HT1080 (cell line): ENCODE measurements at regions not wholly inside any gene's neighbourhood (a gene's known extent, or its start where the extent isn't known, plus 50 kb on each side); places are given as distances from the start of the nearest gene placed in this dataset.
"Not testable (repeated sequence)": the region's sequence is repeated elsewhere in the genome, so short reads cannot be mapped to it uniquely, and the experiment has no call there.

Source experiments
- DNase-seq: peaks from one replicate; pipeline ENCODE4 v3.0.0-alpha.2; 2015; ENCODE audit warnings: low read depth

DNA sequence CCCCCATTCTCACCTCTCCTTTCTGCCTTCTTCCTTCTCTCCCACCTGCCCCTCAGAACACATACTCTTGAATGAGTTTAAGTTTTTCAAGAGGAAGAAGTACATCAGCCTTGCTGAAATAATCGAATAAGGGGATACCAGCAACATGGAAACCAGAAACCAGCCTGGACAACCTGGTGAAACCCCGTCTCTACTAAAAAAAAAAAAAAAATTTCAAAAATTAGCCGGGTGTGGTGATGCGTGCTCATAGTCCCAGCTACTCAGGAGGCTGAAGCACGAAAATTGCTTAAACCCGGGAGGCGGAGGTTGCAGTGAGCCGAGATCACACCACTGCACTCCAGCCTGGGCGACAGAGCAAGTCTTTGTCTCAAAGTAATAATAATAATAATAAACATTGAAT, 75.0 kb upstream of the SLC1A4 start:
- DNase-seq, result no peak

DNA sequence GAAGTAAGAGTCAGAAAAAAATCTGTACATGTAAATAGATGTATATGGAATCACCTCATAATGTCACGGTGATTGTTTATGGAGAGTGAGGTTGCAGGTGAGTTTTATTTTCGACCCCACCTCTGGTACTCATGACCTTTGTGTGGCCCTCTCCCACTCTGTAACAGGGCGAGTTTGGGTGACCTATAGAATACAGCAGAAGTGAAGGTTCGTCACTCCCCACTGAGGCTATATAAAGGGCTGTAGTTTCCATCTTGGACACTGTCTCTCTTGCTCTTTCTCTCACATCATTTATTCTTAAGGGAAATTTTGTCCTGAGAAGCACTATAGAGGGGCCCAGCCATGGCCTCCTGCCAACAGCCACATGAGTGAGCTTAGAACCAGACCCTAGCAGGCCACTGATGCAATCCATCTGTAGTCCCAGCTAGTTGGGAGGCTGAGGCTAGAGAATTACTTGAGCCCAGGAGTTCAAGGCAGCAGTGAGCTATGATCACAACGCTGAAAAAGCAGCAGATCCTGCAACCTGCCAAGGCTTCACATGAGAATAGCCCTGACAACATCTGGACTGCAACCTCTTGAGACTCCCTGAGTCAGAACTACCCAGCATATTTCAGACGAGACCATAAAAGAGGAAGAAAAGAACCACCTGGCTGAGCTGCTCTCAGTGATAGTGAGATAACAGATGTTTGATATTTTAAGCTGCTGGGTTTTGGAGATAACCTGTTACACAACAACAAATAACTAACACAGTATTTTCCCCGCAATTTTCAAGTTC, 74.3 kb upstream of the SLC1A4 start:
- DNase-seq, result no peak

DNA sequence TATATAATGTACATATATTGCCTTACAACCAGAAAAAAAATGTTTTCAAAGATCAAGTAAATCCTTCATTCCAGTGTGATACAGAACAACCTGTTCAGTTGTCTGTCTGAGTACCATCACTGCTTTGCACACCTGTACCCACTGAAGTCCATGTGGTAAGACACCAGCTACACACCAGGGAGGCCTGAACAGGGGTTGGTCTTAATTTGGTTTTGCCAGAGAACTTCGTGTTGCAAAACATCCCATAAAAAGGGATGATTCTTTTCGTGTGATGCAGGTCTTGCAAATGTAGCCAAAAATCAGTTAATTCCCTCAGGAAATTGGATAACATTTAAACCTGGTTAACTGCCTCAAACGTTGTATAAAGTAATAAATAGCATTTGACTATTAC, 73.7 kb upstream of the SLC1A4 start:
- DNase-seq, result no peak

DNA sequence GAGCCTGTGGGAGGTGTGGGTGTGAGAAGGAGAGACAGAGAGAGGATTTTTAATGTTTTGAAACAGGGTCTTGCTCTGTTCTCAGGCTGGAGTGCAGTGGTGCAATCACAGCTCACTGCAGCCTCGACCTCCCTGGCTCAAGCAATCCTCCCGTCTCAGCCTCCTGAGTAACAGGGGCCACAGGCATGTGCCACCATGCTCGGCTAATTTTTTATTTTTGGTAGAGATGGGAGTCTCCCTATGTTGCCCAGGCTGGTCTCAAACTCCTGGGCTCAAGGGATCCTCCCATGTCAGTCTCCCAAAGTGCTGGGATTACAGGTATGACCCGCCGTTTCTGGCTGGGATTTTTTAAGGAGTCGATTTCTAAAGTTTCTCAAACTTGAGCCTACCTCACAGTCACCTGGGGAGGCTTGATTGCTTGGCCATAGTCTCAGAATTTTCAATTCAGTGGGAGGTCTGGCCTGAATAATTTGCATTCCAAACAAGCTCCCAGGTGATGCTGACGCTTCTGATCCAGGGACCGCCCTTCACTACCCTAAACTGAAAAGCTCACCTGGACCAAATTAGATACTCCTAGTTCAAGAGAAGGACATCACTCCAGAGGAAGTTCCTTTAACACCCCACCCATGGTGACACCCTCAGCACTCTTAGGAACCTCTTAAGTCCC, 70.8 kb upstream of the SLC1A4 start:
- no peak for DNase-seq

DNA sequence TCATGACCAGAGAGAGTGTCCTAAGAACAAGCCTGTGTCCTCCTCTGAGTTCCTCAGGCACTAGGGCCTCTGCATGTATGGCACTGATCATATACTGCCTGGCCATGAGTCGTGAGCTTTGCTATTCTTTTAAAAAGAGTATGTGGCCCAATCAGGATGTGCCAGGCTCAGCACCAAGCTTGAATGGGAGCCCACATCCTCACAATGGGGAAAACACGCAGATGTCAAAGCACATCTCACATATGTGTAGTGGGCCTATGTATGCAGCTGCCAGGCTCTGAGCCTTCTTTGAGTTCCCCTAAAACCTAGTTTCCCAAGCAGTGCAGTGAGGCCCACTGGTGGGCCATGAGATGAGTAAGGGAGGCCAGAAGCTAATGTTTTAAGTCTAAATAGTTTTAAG, 69.9 kb upstream of the SLC1A4 start:
- DNase-seq, result no peak

DNA sequence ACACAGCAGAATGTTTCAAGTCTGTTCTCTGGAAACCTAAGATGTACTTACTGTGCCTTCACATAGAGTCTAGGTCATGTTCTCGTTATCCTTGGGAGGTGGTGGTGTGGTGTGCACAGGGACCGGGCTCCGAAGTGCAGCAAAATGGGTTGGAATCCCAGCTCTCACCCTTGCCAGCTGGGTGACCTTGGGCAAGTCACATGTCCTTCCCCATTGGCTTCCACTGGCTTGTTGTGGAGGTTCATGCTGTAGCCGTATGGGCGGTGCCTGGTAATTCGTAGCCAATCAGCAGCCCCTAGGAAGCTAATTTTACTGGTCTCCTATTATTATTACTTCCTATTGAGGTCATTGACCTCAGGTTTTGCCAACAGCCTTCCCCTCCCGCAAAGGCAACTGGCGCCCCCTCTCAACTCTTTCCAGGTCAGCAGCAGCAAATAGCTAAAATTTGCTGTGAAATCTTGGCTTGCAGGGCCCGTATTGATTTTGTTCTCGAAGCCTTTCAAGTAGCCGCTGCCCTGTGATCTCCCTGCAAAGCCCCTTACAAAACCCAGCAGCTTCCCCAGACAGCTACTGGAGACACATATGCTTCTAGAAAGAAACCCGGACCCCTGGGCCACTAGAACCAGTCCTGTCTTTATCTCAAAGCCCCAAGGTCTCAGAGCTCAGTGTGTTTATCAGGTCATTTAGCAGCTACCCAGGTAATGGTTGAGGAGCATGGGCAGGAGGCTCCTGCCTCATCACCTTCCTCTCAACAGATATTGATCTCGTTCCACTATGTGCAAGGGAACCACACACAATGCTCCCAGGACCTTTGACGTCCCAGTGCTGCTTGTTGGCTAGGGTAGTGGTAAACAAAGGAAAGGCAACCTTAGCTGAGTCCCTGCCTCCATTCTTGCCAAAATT, 66.5 kb upstream of the SLC1A4 start:
- no peak for DNase-seq

DNA sequence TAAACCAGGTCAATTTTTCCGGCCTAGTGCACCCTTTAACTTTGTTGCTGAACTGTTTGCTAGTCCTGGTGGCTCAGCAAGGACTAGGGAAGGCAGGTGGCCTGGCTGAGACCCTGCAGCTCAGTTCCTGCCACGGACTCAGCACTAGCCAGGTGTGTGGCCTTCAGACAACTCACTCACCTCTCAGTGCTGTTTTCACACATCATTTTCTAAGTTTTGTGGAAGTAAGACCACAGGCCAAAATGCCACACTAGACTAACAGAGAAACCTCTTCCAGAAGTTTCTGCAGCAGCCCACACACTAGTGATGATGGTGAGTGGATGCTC, 65.9 kb upstream of the SLC1A4 start:
- DNase-seq, result no peak

DNA sequence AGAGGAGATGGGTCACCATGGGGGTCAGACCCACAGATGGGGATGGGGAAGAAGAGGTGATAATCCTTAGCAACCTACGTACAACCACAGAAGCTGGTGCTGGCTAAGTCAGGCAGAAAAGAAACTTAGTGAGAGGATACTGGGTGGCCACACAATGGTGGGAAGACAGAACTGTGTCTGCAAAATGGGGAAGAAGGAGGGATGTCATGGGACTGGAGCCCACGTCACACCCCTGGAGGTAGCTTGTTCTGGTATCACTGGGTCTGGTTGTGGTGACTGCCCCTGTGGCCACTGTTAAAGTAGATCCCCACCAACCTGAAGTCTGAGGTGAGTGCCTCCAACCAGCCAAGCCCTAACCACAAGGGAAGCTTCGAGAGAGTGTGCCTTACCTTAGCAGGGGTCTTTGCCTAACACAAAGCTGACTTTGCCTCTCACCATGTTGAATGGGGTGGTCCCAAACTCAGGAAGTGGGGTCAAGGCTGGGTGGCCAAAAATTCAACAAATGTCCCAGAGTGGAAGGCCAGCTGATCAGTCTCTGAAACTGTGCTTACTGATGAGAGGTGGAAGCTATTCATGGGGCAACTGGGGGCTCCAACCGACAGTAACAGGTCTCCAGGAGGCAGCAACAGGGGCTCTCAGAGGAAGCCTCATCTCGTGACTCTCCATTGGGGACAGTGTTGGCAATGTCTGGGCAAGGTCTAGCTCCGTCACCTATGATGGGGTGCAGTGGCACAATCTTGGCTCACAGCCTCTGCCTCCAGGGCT, 64.8 kb upstream of the SLC1A4 start:
- DNase-seq, result no peak

DNA sequence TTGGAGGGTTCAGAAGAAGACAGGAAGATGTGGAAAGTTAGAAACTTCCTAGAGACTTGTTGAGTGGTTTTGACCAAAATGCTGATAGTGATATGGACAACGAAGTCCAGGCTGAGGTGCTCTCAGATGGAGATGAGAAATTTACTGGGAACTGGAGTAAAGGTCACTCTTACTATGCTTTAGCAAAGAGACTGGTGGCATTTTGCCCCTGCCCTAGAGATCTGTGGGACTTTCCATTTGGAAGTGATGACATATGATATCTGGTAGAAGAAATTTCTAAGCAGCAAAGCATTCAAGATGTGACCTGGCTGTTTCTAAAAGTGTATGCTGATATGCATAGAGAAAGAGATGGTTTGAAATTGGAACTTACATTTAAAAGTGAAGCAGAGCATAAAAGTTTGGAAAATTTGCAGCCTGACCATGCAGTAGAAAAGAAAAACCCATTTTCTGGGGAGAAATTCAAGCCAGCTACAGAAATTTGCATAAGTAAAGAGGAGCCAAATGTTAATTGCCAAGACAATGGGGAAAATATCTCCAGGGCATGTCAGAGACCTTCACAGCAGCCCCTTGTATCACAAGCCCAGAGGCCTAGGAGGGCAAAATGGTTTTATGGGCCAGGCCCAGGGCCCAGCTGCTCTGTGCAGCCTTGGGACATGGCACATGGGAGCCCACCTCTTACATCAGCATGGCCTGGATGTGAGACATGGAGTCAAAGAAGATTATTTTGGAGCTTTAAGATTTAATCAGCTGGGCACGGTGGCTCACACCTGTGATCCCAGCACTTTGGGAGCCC, 63.1 kb upstream of the SLC1A4 start:
- not testable (repeated sequence) for DNase-seq

DNA sequence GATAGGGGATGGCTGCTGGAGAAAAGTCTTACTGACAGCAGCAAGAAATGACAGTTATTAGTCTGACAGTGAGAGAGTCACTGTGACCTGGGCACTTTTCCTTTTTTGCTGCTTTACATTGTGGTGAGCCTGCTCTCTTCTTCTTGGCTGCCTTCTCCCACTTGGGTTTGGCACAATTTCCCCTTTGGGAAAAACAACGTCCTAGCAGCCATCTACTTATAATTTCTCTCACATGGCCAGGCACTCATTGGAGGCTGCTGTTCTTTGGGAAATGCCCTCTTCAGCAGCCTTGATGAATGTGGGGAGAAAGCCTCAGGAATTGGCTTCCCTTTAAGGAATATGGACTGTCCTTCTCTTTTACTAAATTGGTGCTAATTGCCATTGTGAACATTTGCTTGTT, 60.4 kb upstream of the SLC1A4 start:
- DNase-seq, result no peak

DNA sequence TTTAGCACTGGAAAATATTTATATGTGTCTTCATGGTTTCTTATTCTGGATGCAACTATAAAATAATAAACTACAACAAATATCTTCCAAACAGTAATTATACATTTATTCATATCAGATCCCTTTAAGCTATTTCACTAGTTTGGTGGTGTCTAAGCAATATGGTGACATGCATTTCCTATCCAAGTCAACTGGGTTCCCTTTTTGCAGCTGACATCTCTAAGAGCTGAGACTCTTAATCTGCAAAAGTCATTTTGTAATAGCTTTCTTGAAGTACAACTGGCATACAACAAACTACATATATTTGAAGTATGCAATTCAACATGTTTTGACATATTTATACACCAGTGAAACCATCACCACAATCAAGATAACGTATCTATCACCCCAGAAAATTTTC, 59.9 kb upstream of the SLC1A4 start:
- no peak for DNase-seq

DNA sequence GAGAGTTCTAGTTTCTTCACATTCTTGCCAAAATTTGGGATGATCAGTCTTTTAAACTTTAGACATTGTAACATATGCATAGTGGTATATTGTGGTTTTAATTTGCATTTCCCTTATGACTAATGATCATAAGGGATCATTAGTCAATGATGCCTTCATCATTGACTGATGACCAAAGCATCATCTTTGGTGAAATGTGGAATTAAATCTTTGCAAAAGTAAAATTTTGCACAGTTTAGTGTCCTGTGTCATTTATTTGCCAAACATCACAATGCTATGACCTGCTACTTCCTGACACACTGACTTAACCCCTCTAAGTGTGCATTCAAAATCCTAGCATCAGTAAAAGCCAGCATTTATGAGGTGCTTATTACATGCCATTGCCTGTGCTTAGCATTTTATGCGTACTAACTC, 58.9 kb upstream of the SLC1A4 start:
- no peak for DNase-seq

DNA sequence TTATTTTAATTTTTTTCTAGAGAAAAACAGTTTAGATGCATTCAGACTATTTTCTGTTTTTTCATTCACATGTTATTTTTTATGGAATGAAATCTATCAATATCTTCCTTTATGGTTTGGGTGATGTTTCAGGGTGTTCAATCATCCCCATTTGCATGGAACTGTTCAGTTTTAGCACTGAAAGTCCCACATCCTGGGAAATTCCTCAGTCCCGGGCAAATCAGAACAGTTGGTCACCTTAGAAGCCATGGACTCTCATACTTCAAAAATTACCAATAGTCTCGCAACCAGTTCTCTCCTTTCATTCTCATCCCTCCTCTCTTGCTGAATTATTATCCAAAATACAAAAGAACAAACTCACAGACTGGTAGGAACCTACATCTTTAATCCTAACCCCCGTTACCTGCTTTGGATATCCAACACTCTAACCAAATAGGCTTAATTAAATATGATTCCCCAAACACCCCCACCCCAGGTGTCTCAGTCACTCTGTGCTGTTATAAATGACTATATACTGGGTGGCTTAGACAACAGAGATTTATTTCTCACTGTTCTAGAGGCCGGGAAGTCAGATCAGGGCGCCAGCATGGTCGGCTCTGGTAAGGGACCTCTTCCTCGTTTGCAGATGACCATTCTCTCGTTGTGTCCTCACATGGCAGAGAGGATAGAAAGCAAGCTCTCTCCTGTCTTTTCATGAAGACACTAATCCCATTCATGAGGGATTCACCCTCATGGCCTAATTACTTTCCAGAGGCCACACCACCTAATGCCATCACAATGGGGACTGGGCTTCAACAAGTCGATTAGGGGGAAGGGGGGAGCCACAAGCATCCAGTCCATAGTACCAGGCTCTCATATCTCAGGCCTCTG, 57.7 kb upstream of the SLC1A4 start:
- DNase-seq, result no peak

DNA sequence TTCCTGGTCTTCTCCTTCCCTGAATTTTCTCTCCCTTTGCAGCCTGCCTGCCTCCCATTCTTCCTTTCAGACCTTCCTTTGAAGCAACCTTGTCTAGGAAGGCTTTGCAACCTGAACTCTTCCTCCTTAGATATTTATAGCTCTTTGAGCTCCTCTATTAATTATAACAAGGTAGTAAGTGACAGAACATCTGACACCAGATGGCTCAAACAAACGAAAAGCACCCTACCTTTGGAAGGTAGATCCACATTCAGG, 57.2 kb upstream of the SLC1A4 start:
- DNase-seq, result no peak

DNA sequence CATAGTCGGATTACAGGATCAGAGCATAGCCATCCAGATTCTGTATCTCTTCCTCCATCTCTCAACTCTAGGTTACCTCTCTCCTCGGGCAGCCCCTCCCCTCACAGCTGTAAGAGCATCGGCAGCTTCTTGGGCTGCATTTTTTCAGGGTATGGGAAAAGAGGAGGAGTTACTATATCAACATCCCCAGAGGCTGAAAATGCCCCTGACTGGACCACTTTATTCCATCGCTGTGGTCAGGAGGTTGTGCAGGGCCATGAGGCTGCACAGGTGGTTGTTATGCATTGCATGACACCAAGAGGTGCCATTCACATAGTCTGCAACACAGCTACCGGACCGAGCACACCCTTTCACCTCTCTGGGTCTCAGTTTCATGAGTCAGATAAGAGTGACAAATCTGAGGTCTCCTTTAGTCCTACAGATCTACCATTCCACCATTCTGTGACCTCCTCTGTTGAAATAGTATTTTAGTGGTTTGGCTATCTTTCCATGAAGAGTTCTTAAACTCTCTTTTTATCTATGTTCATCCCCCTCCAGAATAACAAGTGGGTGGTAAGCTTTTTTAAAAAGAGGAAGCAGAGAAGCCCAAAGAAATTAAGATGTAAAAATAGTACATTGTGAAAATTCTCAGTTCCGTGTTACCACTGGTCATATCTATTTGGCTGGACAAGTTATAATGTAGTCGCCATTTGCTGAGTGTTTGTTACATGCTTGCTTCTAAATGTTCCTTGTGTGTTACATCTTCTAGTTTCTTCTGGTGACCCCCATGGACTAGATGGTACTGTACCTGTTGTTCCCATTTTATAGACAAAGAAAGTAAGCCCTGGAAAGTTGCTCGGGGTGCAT, 56.6 kb upstream of the SLC1A4 start:
- no peak for DNase-seq

DNA sequence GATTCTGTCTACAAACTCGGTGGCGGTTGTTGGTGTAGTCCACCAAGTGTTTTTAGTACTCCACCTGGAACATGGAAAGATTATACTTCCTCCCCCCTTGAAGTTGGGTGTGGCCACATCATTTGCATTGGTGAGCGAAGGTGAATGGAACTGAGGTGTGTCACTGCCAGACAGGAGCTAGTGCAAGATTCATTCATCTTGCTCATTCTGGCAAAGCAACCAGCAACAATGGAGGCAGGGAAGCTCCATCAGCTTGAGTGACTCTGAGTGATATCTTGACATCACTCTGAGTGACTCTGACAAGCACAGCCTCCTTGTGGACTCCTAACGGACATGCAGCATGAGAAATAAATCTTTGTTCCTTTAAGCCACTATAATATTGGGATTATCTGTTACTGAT, 54.7 kb upstream of the SLC1A4 start:
- no peak for DNase-seq

DNA sequence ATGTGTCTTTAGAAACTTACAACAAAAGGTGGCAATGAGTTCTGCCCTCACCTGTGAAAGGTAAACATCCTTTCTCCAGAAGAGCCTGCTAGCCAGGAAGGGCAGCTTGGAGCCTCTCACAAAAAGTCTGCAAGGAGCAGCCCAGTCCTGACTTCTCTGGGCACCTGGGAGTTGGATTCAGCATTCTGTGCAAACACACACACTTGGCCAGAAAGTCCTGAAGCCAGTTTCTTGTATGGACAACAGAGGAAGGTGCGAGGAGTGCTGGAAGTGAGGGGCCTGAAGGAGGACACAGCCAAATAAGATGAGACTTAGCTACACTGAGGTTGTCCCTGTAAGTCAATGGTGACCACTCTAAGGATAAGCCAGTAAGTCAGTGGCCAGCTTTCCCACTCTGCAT, 52.4 kb upstream of the SLC1A4 start:
- no peak for DNase-seq

DNA sequence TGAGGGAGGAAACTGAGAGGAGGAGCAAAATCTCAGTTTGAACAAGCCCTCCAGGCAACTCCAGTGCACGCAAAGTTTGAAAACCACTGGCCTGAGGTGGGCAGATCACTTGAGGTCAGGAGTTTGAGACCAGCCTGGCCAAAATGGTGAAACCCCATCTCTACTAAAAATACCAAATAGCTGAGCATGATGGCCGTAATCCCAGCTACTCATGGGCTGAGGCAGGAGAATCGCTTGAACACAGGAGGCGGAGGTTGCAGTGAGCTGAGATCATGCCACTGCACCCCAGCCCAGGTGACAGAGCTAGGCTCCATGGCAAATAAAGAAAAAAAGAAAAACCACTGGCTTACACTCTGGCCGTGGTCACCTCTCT, 51.9 kb upstream of the SLC1A4 start:
- DNase-seq, result not testable (repeated sequence)
